SIG-M5 treated with dmso at 0.1 percent for 504 hours (cell line): ENCODE measurements at regions not wholly inside any gene's neighbourhood (a gene's known extent, or its start where the extent isn't known, plus 50 kb on each side); places are given as distances from the start of the nearest gene placed in this dataset.

Experiments used
- DNase-seq: peaks from one replicate; lab custom pipeline; 2025; ENCODE audit not compliant: unreplicated experiment; lab: John Stamatoyannopoulos, UW

- DNase-seq, result no peak
Measured at GRCh38 chr2:223503746-223504145, 98.4 kb downstream of the SCG2 start.

- DNase-seq, result no peak
Measured at GRCh38 chr2:223508372-223508771, 93.8 kb downstream of the SCG2 start.

- DNase-seq, result no peak
Measured at GRCh38 chr2:223510713-223511112, 91.4 kb downstream of the SCG2 start.

DNA sequence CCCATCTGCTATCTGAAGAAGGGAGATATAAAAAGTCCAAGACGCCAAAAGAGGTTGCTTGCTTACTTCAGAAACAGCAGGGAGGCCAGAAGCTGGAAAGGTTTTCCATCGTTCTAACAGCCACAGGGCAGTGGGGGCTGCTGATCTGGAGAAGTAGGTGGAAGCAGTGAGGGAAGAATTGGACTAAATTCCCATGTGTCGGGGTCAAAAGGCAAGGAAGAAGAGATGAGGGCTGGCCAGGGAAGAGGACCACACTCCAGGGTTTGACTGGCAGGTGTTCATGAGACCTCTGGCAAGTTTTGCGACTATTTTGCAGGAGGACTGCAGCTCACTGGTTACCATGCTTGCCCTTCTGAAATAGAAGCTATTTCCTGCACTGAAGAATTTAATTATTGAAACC lies 91.0 kb downstream of the SCG2 start:
- DNase-seq, result no peak

DNA sequence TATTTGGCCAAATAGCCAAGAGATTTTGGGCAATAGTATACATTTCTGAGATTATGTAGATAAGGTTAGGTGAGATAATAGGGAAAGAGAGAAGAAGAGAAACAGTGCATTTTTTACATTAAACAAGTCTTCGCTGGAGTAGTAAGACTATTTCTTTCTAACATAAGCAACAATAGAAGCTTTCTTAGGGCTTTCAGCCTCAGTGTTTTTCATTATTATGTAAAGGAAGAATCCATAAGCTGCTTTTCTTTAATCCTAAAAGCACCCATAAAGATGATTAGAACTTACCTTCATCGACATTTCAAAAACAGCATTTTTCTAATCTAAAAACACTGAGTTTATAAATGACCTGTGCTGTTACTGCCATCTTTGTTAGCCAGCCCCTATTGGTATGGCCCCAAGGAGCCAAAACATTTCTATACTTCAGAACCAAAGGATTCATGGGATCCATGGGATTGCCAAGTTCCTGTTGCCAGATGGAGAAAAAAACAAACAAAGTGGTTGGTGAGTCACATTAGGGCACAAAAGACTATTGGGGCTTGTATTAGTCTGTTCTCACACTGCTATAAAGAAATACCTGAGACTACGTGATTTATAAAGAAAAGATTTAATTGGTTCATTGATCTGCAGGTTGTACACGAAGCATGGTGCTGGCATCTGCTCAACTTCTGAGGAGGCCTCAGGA lies 88.2 kb downstream of the SCG2 start:
- DNase-seq, result no peak

- no peak for DNase-seq
Measured at GRCh38 chr2:223519471-223519870, 82.7 kb downstream of the SCG2 start.

DNA sequence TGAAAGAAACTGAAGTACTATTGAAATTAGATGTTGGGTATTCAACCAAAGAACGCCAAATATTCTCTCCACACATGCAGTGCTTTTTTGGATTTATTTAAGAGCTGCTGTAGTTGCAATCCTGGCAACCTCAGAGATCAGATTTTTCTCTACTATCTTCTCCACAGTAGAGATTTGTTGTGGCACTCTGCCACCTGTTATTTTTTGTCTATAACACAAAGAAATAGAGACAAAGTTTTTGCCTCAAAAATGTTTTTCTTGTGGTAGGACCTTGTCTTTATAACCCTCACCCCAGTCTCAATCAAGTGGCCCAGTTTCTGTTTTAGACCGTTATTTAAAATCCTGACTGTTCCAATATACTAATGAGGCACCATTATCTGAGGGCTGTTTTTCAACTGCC lies 79.4 kb downstream of the SCG2 start:
- no peak for DNase-seq

- DNase-seq, result no peak
Measured at GRCh38 chr2:223523551-223524001, 78.6 kb downstream of the SCG2 start.

DNA sequence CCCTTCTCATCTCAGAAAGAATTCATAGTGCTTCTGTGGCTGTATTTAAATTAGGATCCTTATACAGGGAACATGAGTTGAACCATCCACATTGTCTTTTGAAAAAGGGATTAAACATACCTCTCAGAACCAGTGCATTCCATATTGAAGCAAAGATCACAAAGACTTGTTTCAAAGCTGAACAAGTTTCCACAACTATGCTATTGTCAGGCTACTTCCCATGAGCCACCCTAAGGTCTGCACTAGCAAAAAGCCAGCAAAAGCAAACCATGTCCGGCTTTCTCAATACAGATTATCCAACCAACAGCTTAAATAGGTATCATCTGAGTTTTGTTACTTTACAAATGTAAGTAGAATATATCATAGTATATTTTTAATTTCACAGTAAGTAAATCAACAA lies 78.1 kb downstream of the SCG2 start:
- no peak for DNase-seq

- no peak for DNase-seq
Measured at GRCh38 chr2:223526106-223526505, 76.1 kb downstream of the SCG2 start.

- DNase-seq, result no peak
Measured at GRCh38 chr2:223528036-223528435, 74.1 kb downstream of the SCG2 start.

GRCh38 chr2:223529696-223530095 lies 72.5 kb downstream of the SCG2 start:
- no peak for DNase-seq

DNA sequence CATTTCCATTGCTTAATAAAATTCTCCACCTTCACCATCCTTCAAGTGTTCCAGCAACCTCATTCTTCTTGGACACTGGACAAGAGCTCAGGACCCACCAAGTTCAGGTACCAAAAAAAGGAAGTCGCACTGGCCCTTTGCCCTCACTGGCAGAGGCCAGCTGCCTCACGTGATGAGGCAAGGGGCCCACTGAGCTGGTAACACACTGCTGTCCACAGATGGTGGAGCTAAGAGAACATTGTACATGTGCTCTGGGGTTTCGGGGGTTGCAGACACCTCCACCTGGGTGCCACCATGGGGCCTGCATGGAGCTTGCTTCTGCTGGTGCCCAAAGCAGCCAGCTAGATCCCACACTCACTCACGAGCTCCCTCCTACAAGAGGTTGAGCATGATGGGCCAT lies 71.3 kb downstream of the SCG2 start:
- DNase-seq, result no peak

DNA sequence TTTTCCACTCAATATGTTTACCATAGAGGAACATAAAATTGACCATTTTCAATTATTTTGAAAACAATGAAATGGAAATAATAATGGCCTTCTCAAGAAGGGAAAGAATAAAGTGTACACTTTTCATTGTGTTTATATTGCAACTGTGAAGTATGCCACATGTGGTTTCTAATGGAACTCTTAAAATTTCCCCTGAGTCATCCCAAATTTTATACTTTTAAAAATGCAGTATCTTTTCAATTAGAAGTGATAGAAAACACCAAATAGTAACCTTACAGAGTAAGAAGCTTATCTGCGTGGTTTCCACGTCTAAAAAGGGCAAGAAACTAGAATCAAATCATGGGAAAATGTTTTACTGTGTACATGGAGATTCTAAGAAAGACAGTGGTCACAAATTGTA lies 70.0 kb downstream of the SCG2 start:
- DNase-seq, result no peak

GRCh38 chr2:223532712-223533111 lies 69.4 kb downstream of the SCG2 start:
- no peak for DNase-seq

- no peak for DNase-seq
Measured at GRCh38 chr2:223536546-223536945, 65.6 kb downstream of the SCG2 start.

GRCh38 chr2:223537115-223537514 lies 65.0 kb downstream of the SCG2 start:
- DNase-seq, result no peak

GRCh38 chr2:223537651-223538601 lies 64.2 kb downstream of the SCG2 start:
- no peak for DNase-seq

DNA sequence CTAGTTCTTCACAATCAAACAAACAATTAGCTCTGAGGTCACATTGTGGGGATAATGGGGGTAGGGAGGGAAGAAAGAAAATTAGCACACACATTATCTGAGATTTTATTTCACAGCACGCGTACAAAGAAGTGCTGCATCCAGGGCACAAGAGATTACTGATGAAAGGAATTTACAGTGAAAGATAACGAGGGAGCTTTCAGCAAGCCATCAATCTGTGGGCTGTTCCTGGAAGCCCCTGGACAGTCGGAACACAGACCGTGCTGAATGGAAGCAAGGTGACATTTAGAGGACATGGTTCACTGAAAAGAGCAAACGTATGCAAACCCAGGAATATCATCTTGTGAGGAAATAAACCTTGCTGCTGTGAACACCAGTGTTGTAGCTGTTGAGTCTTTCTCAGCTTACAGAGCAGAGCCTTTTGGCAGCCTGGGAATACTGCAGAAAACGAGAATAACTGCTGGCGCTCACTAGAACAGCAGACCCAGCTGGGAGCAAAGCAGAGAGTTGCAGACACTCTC lies 63.2 kb downstream of the SCG2 start:
- DNase-seq, result no peak

GRCh38 chr2:223541546-223541945 lies 60.6 kb downstream of the SCG2 start:
- DNase-seq, result no peak

DNA sequence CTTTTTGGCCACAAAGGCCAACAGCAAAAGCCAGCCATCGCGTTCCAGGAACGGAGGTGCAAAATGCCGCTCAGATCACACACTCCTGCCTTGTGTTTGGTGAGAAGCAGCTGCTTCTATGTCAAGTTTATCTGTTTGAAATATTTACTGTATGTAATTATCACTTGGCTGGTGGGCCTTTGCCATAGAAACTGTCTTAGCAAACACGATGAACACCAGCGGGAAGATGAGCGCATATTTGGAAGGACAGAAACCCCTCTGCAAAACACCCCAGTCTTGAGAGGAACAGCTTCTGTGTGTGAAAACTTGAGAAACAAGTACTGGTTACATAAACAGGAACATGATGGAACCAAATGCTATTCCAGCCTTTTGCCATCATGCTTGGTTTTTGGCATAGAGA lies 59.7 kb downstream of the SCG2 start:
- no peak for DNase-seq

DNA sequence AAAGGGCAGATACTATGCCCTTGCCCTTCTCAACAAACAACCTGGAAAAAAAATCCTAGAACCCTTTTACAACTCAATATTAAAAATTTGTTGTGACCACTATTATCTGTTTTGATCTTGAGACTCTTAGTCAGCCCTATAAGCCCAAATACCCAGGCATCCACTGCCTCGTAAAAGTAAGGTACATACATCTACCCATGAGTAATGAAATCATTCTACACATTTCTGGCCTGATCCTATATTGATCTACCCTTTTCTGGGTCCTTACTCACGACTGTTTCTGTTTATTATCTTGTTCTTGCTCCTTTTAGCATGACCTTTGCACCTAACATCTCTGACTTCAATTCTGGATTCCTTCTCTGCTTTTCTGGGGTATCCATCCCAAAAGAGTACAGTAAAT lies 56.8 kb downstream of the SCG2 start:
- no peak for DNase-seq
